ENCODE measurements at regions not wholly inside any gene's neighbourhood (a gene's known extent, or its start where the extent isn't known, plus 50 kb on each side); places are given as distances from the start of the nearest gene placed in this dataset.

GRCh38 chr3:181581656-181582055, 130.1 kb upstream of the SOX2 start:
- 78% methylated on average over 4 of the region's 4 CpGs for WGBS
- no peaks in the 10 kb centered on the region for H3K4me1 ChIP-seq (ENCODE audit: control insufficient read depth in 4 of 4, insufficient read depth in 4 of 4, low read length in 3 of 4)

More at GRCh38 chr3:181581656-181582055, 130.1 kb upstream of the SOX2 start:
- Histone ChIP-seq H3K27ac (ENCODE audit: low read depth in 1 of 2, low read length in 2 of 2) (no peak overlapping the region), H3K9ac (ENCODE audit: low read depth in 1 of 2, low read length in 2 of 2) (no peak overlapping the region), H3K4me3 (ENCODE audit: low read depth in 1 of 3, low read length in 3 of 3) (no peak overlapping the region), H3K36me3 (ENCODE audit: control insufficient read depth in 4 of 4, insufficient read depth in 3 of 4, low read depth in 1 of 4, low read length in 3 of 4) (no peaks in the 10 kb centered on the region), H3K27me3 (ENCODE audit: control insufficient read depth in 4 of 4, insufficient read depth in 4 of 4, low read length in 3 of 4) (no peaks in the 10 kb centered on the region), H3K9me3 (ENCODE audit: control insufficient read depth in 4 of 4, low read length in 3 of 4) (no peaks in the 10 kb centered on the region)
- DNase-seq (ENCODE audit: low spot score), result no peak
- TF ChIP-seq, protein P1, sequence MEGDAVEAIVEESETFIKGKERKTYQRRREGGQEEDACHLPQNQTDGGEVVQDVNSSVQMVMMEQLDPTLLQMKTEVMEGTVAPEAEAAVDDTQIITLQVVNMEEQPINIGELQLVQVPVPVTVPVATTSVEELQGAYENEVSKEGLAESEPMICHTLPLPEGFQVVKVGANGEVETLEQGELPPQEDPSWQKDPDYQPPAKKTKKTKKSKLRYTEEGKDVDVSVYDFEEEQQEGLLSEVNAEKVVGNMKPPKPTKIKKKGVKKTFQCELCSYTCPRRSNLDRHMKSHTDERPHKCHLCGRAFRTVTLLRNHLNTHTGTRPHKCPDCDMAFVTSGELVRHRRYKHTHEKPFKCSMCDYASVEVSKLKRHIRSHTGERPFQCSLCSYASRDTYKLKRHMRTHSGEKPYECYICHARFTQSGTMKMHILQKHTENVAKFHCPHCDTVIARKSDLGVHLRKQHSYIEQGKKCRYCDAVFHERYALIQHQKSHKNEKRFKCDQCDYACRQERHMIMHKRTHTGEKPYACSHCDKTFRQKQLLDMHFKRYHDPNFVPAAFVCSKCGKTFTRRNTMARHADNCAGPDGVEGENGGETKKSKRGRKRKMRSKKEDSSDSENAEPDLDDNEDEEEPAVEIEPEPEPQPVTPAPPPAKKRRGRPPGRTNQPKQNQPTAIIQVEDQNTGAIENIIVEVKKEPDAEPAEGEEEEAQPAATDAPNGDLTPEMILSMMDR (IDR thresholded peaks at IDR 0.05; ENCODE audit: low read depth, low read length, missing input control), result no peak
- TF ChIP-seq NR2F2 (IDR thresholded peaks at IDR 0.05) (no peak), SP1 (IDR thresholded peaks at IDR 0.05) (no peak), REST (IDR thresholded peaks at IDR 0.05) (no peak), GABPA (IDR thresholded peaks at IDR 0.05 in 1 of 2, conservative IDR thresholded peaks at IDR 0.05 in 1 of 2) (no peak), FOXA2 (IDR thresholded peaks at IDR 0.05) (no peak), FOXA1 (IDR thresholded peaks at IDR 0.05) (no peak), YY1 (IDR thresholded peaks at IDR 0.05) (no peak), EGR1 (IDR thresholded peaks at IDR 0.05; ENCODE audit: low read depth in 2 of 2) (no peak), HNF4G (IDR thresholded peaks at IDR 0.05) (no peak), RAD21 (IDR thresholded peaks at IDR 0.05) (no peak), JUND (IDR thresholded peaks at IDR 0.05) (no peak), HNF4A (conservative IDR thresholded peaks at IDR 0.05) (no peak), ZBTB33 (IDR thresholded peaks at IDR 0.05) (no peak), TAF1 (conservative IDR thresholded peaks at IDR 0.05) (no peak), RXRA (IDR thresholded peaks at IDR 0.05) (no peak)
- TF ChIP-seq, protein P2, sequence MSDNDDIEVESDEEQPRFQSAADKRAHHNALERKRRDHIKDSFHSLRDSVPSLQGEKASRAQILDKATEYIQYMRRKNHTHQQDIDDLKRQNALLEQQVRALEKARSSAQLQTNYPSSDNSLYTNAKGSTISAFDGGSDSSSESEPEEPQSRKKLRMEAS (IDR thresholded peaks at IDR 0.05), result no peak
- TF ChIP-seq, protein P3, sequence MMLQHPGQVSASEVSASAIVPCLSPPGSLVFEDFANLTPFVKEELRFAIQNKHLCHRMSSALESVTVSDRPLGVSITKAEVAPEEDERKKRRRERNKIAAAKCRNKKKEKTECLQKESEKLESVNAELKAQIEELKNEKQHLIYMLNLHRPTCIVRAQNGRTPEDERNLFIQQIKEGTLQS (IDR thresholded peaks at IDR 0.05), result no peak
